GM12878 (cell line): ENCODE measurements at regions not wholly inside any gene's neighbourhood (a gene's known extent, or its start where the extent isn't known, plus 50 kb on each side); places are given as distances from the start of the nearest gene placed in this dataset.

Experiments used
- ATAC-seq: fragments of 200-7000 bp; cut with Tn5 transposase; 3 replicates; pipeline ENCODE4 v1.9.1; 2020; ENCODE audit warnings: mild to moderate bottlenecking, moderate library complexity
- BruUV-seq: library from RNA; stranded (reverse); fragments of 400-500 nt; replicated peaks from 2 replicates; lab custom pipeline; 2021; lab: Mats Ljungman, UMichigan
- CTCF ChIA-PET: fragments of 300-600 bp; sonication (Branson Sonifier 250); formaldehyde crosslinking; extraction: SDS; loops from one replicate; lab custom pipeline; 2021; ENCODE audit warnings: inconsistent platforms; lab: Yijun Ruan, JAX
- POLR2A ChIA-PET: fragments of 350-600 bp; formaldehyde crosslinking; extraction: SDS; loops from one replicate; lab custom pipeline; 2021; ENCODE audit warnings: inconsistent platforms; lab: Charles Lee
- RAD21 ChIA-PET: fragments of 300-600 bp; sonication (Branson Sonifier 250); formaldehyde crosslinking; loops from one replicate; lab custom pipeline; 2023; ENCODE audit warnings: antibody characterized with exemption; ENCODE audit not compliant: unreplicated experiment; lab: Charles Lee
- SMC1A ChIA-PET: fragments of 300-600 bp; sonication (Branson Sonifier 250); formaldehyde crosslinking; loops from one replicate; lab custom pipeline; 2023; ENCODE audit not compliant: unreplicated experiment, uncharacterized antibody; lab: Charles Lee
- DNase-seq: peaks from one replicate; pipeline ENCODE4 v3.0.0-alpha.2; 2011; ENCODE audit warnings: low read depth, low spot score
- FAIRE-seq: peaks from 3 replicates; lab custom pipeline; 2011; peaks lifted over from hg19 to GRCh38; lab: Jason Lieb, UNC
- H2AFZ ChIP-seq: 2 replicates; pipeline ENCODE4 v1.6.0; 2011; ENCODE audit warnings: low read depth, low read length, control low read depth; ENCODE audit not compliant: control insufficient read depth
- H3K27ac ChIP-seq: 2 replicates; pipeline ENCODE4 v1.5.1; 2011; ENCODE audit warnings: control low read depth; ENCODE audit not compliant: control insufficient read depth, insufficient read depth
- H3K27me3 ChIP-seq, 2 experiments: replicated peaks in 1 of 2; 2 replicates each; pipeline versions ENCODE4 v1.6.0 to v1.6.1; 2011; ENCODE audit warnings: low read length in 1 of 2; ENCODE audit not compliant: control insufficient read depth in 2 of 2, insufficient read depth in 2 of 2
- H3K36me3 ChIP-seq, 2 experiments: 2 replicates each; pipeline ENCODE4 v1.5.1; 2011; ENCODE audit warnings: low read length in 1 of 2; ENCODE audit not compliant: control insufficient read depth in 2 of 2, insufficient read depth in 2 of 2
- H3K4me1 ChIP-seq: 2 replicates; pipeline ENCODE4 v1.6.1; 2011; ENCODE audit warnings: mild to moderate bottlenecking, low read length, moderate library complexity, mixed read lengths; ENCODE audit not compliant: control insufficient read depth, insufficient read depth
- H3K4me2 ChIP-seq: 2 replicates; pipeline ENCODE4 v1.6.0; 2011; ENCODE audit warnings: control low read depth; ENCODE audit not compliant: control insufficient read depth, insufficient read depth
- H3K4me3 ChIP-seq: fragments of 200-600 bp; sonication (generic); 2 replicates; pipeline ENCODE4 v1.5.1; 2016
- H3K79me2 ChIP-seq: 2 replicates; pipeline ENCODE4 v1.6.0; 2011; ENCODE audit warnings: low read length; ENCODE audit not compliant: control insufficient read depth, insufficient read depth
- H3K9ac ChIP-seq: 2 replicates; pipeline ENCODE4 v1.8.0; 2011; ENCODE audit warnings: low read length, control low read depth, mixed read lengths; ENCODE audit not compliant: control insufficient read depth, insufficient read depth
- H3K9me3 ChIP-seq: replicated peaks from 3 replicates; pipeline ENCODE4 v1.5.1; 2011; ENCODE audit warnings: mild to moderate bottlenecking, low read length; ENCODE audit not compliant: control insufficient read depth, insufficient read depth
- H4K20me1 ChIP-seq: 2 replicates; pipeline ENCODE4 v1.6.0; 2011; ENCODE audit not compliant: control insufficient read depth, insufficient read depth
- E4F1 ChIP-seq: fragments of 450-650 bp; IDR thresholded peaks from 2 replicates; pipeline ENCODE4 v1.6.1; 2018; ENCODE audit warnings: borderline replicate concordance, mild to moderate bottlenecking; ENCODE audit not compliant: partially characterized antibody
- IKZF1 ChIP-seq: fragments of 450-650 bp; conservative IDR thresholded peaks from 2 replicates; pipeline ENCODE4 v1.6.1; 2017; ENCODE audit warnings: antibody characterized with exemption, mild to moderate bottlenecking
- NRF1 ChIP-seq: conservative IDR thresholded peaks from 2 replicates; pipeline ENCODE4 v1.6.1; 2011; ENCODE audit warnings: mild to moderate bottlenecking, low read depth, low read length, improper control_type of control experiment
- SMARCA5 ChIP-seq: fragments of 450-650 bp; IDR thresholded peaks from 2 replicates; pipeline ENCODE4 v1.6.1; 2017; ENCODE audit warnings: mild to moderate bottlenecking
- USF2 ChIP-seq: IDR thresholded peaks from 2 replicates; pipeline ENCODE4 v1.6.1; 2011; ENCODE audit warnings: low read depth, low read length, improper control_type of control experiment, borderline replicate concordance
- YY1 ChIP-seq: IDR thresholded peaks from 2 replicates; pipeline ENCODE4 v1.6.1; 2011; ENCODE audit warnings: low read depth, mild to moderate bottlenecking, low read length
- WGBS: methylation state at CpG from one replicate; pipeline ENCODE4 v1.1.6; 2016; ENCODE audit warnings: low lambda C conversion rate; ENCODE audit not compliant: insufficient replicate concordance, insufficient coverage; ENCODE audit errors: missing lambda C conversion rate; 5-methylcytosine and 5-hydroxymethylcytosine counted together
- in situ Hi-C: fragments of 300-500 bp; cut with MboI; formaldehyde crosslinking; loops from 9 replicates; pipeline ENCODE4 v1.14.3; 2018; ENCODE audit warnings: mixed read lengths
- intact Hi-C: fragments of 100-400 bp; cut with micrococcal nuclease; formaldehyde crosslinking; loops from one replicate; pipeline ENCODE4 v1.14.2; 2022; ENCODE audit not compliant: unreplicated experiment
- TF ChIP-seq, protein P1 (sequence below): fragments of 150-350 bp; IDR thresholded peaks from 2 replicates; pipeline ENCODE4 v1.6.1; 2014; ENCODE audit warnings: mild to moderate bottlenecking, low read depth, low read length
- TF ChIP-seq, protein P2 (sequence below): fragments of 450-650 bp; IDR thresholded peaks from 2 replicates; pipeline ENCODE4 v1.6.1; 2016; ENCODE audit warnings: mild to moderate bottlenecking, moderate library complexity, borderline replicate concordance

GRCh38 chr22:48701296-48702030 lies 1126.2 kb downstream of the BRD1 start:
- in situ Hi-C loops = no loop called here
- H3K9me3 ChIP-seq = no peaks in the 10 kb centered on the region; the same call in 2 of the 3 replicates
- intact Hi-C loops = no loop called here
- WGBS = 44% methylated on average over 22 of the region's 23 CpGs
- H3K9ac ChIP-seq = no peak overlapping the region
- H3K79me2 ChIP-seq = no peaks in the 10 kb centered on the region
- H3K27me3 ChIP-seq = no peaks in the 10 kb centered on the region
- FAIRE-seq = no peak
- H3K36me3 ChIP-seq = no peaks in the 10 kb centered on the region
- TF ChIP-seq IKZF1 = no peak
- no peak for TF ChIP-seq NRF1
- no peak for TF ChIP-seq YY1
- TF ChIP-seq SMARCA5 = no peak
- TF ChIP-seq, protein P1, sequence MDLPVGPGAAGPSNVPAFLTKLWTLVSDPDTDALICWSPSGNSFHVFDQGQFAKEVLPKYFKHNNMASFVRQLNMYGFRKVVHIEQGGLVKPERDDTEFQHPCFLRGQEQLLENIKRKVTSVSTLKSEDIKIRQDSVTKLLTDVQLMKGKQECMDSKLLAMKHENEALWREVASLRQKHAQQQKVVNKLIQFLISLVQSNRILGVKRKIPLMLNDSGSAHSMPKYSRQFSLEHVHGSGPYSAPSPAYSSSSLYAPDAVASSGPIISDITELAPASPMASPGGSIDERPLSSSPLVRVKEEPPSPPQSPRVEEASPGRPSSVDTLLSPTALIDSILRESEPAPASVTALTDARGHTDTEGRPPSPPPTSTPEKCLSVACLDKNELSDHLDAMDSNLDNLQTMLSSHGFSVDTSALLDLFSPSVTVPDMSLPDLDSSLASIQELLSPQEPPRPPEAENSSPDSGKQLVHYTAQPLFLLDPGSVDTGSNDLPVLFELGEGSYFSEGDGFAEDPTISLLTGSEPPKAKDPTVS = no peak
- no peak for TF ChIP-seq E4F1
- TF ChIP-seq, protein P2, sequence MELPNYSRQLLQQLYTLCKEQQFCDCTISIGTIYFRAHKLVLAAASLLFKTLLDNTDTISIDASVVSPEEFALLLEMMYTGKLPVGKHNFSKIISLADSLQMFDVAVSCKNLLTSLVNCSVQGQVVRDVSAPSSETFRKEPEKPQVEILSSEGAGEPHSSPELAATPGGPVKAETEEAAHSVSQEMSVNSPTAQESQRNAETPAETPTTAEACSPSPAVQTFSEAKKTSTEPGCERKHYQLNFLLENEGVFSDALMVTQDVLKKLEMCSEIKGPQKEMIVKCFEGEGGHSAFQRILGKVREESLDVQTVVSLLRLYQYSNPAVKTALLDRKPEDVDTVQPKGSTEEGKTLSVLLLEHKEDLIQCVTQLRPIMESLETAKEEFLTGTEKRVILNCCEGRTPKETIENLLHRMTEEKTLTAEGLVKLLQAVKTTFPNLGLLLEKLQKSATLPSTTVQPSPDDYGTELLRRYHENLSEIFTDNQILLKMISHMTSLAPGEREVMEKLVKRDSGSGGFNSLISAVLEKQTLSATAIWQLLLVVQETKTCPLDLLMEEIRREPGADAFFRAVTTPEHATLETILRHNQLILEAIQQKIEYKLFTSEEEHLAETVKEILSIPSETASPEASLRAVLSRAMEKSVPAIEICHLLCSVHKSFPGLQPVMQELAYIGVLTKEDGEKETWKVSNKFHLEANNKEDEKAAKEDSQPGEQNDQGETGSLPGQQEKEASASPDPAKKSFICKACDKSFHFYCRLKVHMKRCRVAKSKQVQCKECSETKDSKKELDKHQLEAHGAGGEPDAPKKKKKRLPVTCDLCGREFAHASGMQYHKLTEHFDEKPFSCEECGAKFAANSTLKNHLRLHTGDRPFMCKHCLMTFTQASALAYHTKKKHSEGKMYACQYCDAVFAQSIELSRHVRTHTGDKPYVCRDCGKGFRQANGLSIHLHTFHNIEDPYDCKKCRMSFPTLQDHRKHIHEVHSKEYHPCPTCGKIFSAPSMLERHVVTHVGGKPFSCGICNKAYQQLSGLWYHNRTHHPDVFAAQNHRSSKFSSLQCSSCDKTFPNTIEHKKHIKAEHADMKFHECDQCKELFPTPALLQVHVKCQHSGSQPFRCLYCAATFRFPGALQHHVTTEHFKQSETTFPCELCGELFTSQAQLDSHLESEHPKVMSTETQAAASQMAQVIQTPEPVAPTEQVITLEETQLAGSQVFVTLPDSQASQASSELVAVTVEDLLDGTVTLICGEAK = no peak
- no peak for TF ChIP-seq USF2
- TF ChIP-seq, all 136 proteins: peak for 0
- no peak for DNase-seq
- ChIA-PET CTCF (no interaction called here), SMC1A (no interaction called here), RAD21 (no interaction called here), POLR2A (no interaction called here)
- Histone ChIP-seq H3K4me2 (no peak overlapping the region), H4K20me1 (no peaks in the 10 kb centered on the region), H3K4me1 (no peaks in the 10 kb centered on the region), H2AFZ (no peak overlapping the region), H3K4me3 (no peak overlapping the region), H3K27ac (no peak overlapping the region)
- no peak for ATAC-seq
- no TSS peak for BruUV-seq
